ENCODE measurements at regions not wholly inside any gene's neighbourhood (a gene's known extent, or its start where the extent isn't known, plus 50 kb on each side); places are given as distances from the start of the nearest gene placed in this dataset.
"Not testable (repeated sequence)": the region's sequence is repeated elsewhere in the genome, so short reads cannot be mapped to it uniquely, and the experiment has no call there.

- no peaks in the 10 kb centered on the region for H3K27me3 ChIP-seq (ENCODE audit: insufficient read depth, low read depth)
- ChIA-PET CTCF (no interaction called here), POLR2A (ENCODE audit: unreplicated experiment) (interaction anchor here (0.7 kb wide), 1 partner anchor 271 kb away, joined by 4 read pairs; no protein-coding TSS in a partner anchor)
- H3K4me1 ChIP-seq (replicated peaks; ENCODE audit: insufficient read depth), result peaks cover 10% of the 10 kb centered on the region
- H3K9me3 ChIP-seq (ENCODE audit: insufficient read depth, low read depth), result peaks cover 11% of the 10 kb centered on the region
- no peak for TF ChIP-seq EZH2 (IDR thresholded peaks at IDR 0.05; ENCODE audit: low read depth)
- TF ChIP-seq, protein P1, sequence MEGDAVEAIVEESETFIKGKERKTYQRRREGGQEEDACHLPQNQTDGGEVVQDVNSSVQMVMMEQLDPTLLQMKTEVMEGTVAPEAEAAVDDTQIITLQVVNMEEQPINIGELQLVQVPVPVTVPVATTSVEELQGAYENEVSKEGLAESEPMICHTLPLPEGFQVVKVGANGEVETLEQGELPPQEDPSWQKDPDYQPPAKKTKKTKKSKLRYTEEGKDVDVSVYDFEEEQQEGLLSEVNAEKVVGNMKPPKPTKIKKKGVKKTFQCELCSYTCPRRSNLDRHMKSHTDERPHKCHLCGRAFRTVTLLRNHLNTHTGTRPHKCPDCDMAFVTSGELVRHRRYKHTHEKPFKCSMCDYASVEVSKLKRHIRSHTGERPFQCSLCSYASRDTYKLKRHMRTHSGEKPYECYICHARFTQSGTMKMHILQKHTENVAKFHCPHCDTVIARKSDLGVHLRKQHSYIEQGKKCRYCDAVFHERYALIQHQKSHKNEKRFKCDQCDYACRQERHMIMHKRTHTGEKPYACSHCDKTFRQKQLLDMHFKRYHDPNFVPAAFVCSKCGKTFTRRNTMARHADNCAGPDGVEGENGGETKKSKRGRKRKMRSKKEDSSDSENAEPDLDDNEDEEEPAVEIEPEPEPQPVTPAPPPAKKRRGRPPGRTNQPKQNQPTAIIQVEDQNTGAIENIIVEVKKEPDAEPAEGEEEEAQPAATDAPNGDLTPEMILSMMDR (conservative IDR thresholded peaks at IDR 0.05), result no peak
- no peak for DNase-seq
- no peaks in the 10 kb centered on the region for H3K9me2 ChIP-seq (ENCODE audit: insufficient read depth)
- H3F3A ChIP-seq (ENCODE audit: insufficient read depth, low read depth), result peaks cover 3% of the 10 kb centered on the region; the same call in 1 of the 2 replicates
- BruUV-seq (replicated peaks), result no TSS peak
- H3K27ac ChIP-seq, result no peak overlapping the region
- intact Hi-C loops (cut with micrococcal nuclease; ENCODE audit: unreplicated experiment), result no loop called here
- H3K4me3 ChIP-seq, result no peak overlapping the region
- no peaks in the 10 kb centered on the region for H3K36me3 ChIP-seq (ENCODE audit: low read depth)
- H3K4me2 ChIP-seq, result no peak overlapping the region
- no peaks in the 10 kb centered on the region for H4K20me1 ChIP-seq (ENCODE audit: insufficient read depth)
- no peak overlapping the region for H2AFZ ChIP-seq
- no peaks in the 10 kb centered on the region for H3K79me2 ChIP-seq (ENCODE audit: low read depth)
Observed at GRCh38 chr2:43005245-43005974, 213.0 kb upstream of the HAAO start.

DNA sequence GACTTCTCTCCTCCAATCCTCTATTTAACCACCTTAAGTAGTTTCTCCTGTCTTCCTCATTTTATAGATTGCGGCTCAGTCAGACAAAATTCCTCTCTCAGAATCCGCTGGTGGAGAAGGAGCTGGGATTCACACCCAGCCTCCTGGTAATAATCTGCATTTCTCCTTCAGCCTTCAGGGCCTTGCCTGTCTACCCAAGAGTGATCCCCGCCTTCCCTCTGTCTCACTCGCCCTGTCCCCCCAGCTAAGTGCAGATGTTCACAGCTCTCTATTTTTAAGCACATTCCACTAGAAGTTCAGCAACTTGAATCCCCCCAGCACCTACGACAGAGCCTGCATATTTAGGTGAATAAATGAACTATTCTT lies 212.5 kb upstream of the HAAO start:
- Histone ChIP-seq H2AFZ (no peak overlapping the region), H3F3A (ENCODE audit: insufficient read depth, low read depth) (no peaks in the 10 kb centered on the region), H4K20me1 (ENCODE audit: insufficient read depth) (no peaks in the 10 kb centered on the region), H3K9me3 (ENCODE audit: insufficient read depth, low read depth) (peaks cover 11% of the 10 kb centered on the region), H3K4me3 (no peak overlapping the region), H3K27ac (no peak overlapping the region), H3K27me3 (ENCODE audit: insufficient read depth, low read depth) (no peaks in the 10 kb centered on the region), H3K36me3 (ENCODE audit: low read depth) (no peaks in the 10 kb centered on the region), H3K4me1 (replicated peaks; ENCODE audit: insufficient read depth) (peaks cover 5% of the 10 kb centered on the region), H3K9me2 (ENCODE audit: insufficient read depth) (no peaks in the 10 kb centered on the region), H3K4me2 (no peak overlapping the region), H3K79me2 (ENCODE audit: low read depth) (no peaks in the 10 kb centered on the region)
- TF ChIP-seq EZH2 (IDR thresholded peaks at IDR 0.05; ENCODE audit: low read depth), result no peak
- TF ChIP-seq, protein P1 (conservative IDR thresholded peaks at IDR 0.05), result no peak
- CTCF ChIA-PET, result no interaction called here
- POLR2A ChIA-PET (ENCODE audit: unreplicated experiment), result interaction anchor here (0.7 kb wide), 1 partner anchor 271 kb away, joined by 4 read pairs; no protein-coding TSS in a partner anchor
- no peak for DNase-seq
- BruUV-seq (replicated peaks), result no TSS peak
- intact Hi-C loops (cut with micrococcal nuclease; ENCODE audit: unreplicated experiment), result no loop called here

DNA sequence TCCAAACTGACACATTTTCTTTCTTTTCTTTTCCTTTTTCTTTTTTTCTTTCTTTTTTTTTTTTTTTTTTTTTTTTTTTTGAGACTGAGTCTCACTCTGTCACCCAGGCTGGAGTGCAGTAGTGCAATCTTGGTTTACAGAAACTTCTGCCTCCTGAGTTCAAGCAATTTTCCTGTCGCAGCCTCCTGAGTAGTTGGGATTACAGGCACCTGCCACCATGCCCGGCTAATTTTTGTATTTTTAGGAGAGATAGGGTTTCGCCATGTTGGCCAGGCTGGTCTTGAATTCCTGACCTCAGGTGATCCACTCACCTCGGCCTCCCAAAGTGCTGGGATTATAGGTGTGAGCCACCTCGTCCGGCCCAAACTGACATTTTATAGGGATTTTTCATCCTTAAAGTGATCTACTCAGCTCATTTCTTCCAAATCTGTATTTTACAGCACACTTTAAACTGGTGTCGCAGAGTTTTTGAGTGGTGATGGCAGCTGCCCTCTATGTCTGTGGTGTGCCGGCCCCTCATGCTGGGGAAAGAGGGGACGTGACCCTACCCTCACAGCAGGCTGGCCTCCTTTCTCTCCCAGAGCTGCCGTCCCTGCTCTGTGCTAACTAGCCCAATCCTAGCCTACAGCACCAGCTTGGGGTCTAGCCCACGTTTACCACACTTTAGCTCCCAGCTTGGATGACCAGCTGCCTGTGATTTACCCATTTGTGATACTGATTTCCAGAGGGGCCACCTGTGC lies 211.9 kb upstream of the HAAO start:
- BruUV-seq (replicated peaks); CTCF ChIA-PET; H3K4me2 ChIP-seq; H3K27me3 ChIP-seq (ENCODE audit: insufficient read depth, low read depth); H3K4me3 ChIP-seq; H3K4me1 ChIP-seq (replicated peaks; ENCODE audit: insufficient read depth); H2AFZ ChIP-seq; H3K9me2 ChIP-seq (ENCODE audit: insufficient read depth); H3K79me2 ChIP-seq (ENCODE audit: low read depth); intact Hi-C loops (cut with micrococcal nuclease; ENCODE audit: unreplicated experiment); H3K36me3 ChIP-seq (ENCODE audit: low read depth); H3K27ac ChIP-seq; DNase-seq; H3K9me3 ChIP-seq (ENCODE audit: insufficient read depth, low read depth); H4K20me1 ChIP-seq (ENCODE audit: insufficient read depth); H3F3A ChIP-seq (ENCODE audit: insufficient read depth, low read depth): not testable (repeated sequence)
- POLR2A ChIA-PET (ENCODE audit: unreplicated experiment), result interaction anchor here (0.6 kb wide), 1 partner anchor 69 kb away, joined by 4 read pairs; no protein-coding TSS in a partner anchor

Data from PC-9 (cell line).